22Rv1 (cell line): ENCODE measurements at regions not wholly inside any gene's neighbourhood (a gene's known extent, or its start where the extent isn't known, plus 50 kb on each side); places are given as distances from the start of the nearest gene placed in this dataset.

Experiments
- H3K27ac ChIP-seq: fragments of 450-650 bp; 2 replicates; pipeline ENCODE4 v1.5.1; 2017
- CTCF ChIP-seq: fragments of 450-650 bp; IDR thresholded peaks from 2 replicates; pipeline ENCODE4 v1.5.1; 2017; ENCODE audit warnings: mild to moderate bottlenecking
- ZFX ChIP-seq: fragments of 450-650 bp; IDR thresholded peaks from 2 replicates; pipeline ENCODE4 v1.6.1; 2017; ENCODE audit warnings: antibody characterized with exemption, borderline replicate concordance

DNA sequence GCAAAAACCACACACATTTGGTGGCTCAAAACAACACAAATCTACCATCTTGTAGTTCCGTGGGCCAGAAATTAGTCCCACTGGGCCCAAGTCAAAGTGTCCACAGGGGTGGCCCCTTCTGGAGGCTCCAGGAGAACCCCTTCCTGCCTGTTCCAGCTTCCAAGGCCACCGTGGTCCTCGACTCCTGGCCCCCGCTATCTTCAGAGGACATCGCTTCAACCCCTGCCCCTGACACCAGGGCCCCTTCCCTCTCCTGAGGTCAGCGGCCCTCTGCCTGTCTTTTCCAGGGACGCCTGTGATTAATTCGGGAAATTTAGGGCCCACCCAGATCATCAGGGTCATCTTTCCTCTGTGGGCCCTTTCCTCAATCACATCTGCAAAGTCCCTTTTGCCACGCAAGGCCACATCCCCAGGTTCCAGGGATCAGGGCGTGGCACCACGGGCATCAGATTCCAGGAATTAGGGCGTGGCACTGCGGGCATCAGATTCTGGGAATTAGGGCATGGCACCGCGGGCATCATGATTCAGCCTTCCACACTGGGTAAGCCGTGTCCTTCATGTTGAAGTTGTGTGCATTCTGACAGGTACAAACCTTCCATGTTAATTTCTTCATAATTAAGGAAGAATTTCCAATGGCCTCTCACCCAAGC, 59.9 kb upstream of the SMOC2 start:
- TF ChIP-seq ZFX (no peak), CTCF (no peak)
- H3K27ac ChIP-seq: no peak overlapping the region

DNA sequence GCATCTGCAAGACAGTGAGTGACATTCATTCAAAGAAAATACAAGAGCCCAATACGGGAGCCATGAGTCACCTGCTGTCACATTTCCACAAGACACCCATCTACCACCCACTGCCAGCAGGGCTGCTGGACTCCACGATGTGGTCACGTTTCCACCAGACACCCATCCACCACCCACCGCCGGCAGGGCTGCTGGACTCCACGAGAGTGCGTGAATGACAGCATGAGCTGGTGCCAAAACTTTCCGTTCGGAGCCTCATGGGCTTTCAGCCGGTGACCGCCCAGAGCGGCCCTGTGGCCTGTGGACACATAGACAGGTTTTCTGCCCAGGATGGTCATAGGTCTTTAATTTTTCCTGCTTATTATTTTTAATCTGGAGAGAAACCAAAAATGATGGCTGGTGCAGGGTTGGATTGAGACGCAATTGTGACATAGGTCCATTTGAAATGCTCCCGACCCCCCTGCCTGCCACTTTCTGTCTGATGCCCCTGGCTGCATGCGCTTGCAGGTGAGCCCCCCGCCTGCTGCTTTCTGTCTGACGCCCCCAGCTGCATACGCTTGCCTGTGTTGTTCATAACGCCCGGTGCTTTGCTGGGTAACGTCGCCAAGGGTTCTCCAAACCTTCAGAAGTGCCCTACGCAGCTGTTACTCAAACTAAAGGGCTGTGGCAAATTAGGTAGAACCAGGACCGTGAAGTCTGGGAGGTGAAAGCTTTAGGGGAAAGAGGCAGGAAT, 59.1 kb upstream of the SMOC2 start:
- TF ChIP-seq ZFX (no peak), CTCF (no peak)

GRCh38 chr6:168383062-168383854, 57.7 kb upstream of the SMOC2 start:
- TF ChIP-seq CTCF: no peak
- no peak for TF ChIP-seq ZFX
- no peak overlapping the region for H3K27ac ChIP-seq

More for the DNA sequence above, 59.1 kb upstream of the SMOC2 start:
- no peak overlapping the region for H3K27ac ChIP-seq

DNA sequence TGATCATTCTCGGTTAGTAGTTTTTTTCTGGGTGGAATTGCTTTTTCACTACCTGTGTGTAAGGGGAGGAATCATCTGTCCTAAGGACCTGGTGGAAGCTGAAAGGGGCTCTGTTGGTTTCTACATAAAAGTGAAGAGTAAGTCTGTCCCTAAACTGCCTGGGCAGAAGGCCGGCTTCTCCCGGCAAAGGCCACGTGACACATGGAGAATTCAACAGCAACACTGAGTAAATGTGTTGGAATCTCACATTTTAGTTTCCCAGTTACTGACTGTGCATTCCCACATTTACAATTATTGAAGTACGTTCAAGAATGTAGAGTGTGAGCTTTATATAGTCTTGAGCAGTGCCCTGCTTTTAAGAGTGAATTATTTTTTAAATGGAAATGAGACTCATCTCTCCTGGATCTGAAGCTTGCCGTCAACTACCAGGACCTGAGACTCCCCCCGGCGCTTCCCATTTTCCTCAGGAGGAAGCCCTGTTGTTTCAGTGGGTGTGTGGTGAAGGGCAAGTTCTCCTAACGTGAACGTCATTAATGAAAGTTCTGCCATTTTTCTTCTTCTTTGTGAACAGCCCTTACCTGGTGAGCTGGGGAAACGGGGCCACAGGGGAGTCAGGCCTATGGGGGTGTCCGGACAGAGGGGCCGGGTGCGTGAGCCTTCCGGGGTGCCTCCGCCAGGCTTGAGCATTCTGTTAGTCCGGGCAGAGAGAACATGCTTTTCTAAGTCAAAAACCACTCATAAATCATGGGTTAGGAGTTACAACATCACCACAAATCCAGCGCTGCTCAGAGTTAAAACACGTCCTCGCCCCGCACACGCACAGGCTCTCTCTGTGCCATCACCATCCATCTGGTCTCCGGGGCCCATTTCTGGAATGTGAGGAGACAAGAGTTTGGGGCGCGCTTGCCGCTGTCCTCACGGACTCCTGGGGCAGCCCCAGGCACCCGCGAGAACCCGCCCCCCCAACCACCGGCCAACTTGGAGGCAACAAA, 56.6 kb upstream of the SMOC2 start:
- no peak for TF ChIP-seq CTCF
- no peak overlapping the region for H3K27ac ChIP-seq

DNA sequence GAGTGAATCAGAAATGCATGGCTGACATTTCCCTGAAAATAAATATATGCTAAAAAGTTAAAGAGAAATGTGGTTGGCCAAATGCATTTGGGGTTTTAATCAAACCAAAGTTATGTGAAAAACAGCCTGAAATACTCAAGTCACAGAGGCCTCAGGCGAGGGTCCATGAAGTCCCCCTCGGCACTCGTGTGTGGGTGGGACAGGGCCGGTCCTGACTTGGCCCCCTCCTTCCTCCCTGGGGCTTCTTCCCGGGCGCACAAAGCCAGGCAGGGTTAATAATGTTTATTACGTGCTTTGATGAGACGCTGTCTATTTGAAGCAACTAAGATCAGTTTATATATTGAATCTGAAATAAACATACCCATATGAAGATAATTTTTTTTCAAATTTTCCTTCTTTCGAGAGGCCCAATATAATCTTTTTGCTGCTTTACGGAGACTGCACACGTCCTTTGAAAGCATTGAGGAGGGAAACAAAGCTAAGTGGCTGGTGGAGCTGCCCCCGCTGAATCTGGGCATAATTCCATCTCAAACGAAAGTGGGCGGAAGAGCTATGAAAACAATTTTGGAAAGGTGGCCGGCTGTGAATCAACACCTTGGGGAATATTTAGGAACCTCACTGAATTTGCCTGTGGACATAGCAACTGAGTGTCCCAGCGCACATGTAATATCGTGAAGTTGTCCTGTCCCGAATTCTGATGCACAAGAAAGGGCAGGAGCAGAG, 55.8 kb upstream of the SMOC2 start:
- H3K27ac ChIP-seq: no peak overlapping the region
- no peak for TF ChIP-seq ZFX
- TF ChIP-seq CTCF: no peak
